HG02885 (cell line): ENCODE measurements at regions not wholly inside any gene's neighbourhood (a gene's known extent, or its start where the extent isn't known, plus 50 kb on each side); places are given as distances from the start of the nearest gene placed in this dataset.
"Not testable (repeated sequence)": the region's sequence is repeated elsewhere in the genome, so short reads cannot be mapped to it uniquely, and the experiment has no call there.

Experiments
- ATAC-seq: cut with Tn5 transposase; IDR thresholded peaks from one replicate; pipeline ENCODE4 v1.9.1; 2021; ENCODE audit warnings: mild to moderate bottlenecking; ENCODE audit not compliant: unreplicated experiment, poor library complexity

DNA sequence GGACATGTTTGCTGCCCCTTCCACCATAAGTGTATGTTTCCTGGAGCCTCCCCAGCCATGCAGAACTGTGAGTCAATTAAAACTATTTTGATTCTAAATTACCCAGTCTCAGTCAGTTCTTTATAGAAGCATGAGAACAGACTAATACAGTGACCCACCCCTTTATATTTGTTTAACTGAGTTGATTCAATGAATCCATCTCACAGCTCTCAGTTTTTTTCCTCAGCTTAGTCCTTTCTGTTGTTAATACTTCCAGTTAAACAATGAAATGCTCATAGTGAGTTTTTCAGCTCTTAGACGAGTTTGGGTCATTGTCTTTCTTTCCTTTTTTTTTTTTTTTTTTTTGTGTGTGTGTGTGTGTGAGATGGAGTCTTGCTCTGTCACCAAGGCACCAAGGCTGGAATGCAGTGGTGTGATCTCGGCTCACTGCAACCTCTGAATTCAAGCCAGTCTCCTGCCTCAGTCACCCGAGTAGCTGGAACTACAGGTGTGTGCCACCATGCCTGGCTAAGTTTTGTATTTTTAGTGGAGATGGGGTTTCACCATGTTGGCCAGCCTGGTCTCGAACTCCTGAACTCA, 627.4 kb downstream of the SPATA31A7 start:
- not testable (repeated sequence) for ATAC-seq

DNA sequence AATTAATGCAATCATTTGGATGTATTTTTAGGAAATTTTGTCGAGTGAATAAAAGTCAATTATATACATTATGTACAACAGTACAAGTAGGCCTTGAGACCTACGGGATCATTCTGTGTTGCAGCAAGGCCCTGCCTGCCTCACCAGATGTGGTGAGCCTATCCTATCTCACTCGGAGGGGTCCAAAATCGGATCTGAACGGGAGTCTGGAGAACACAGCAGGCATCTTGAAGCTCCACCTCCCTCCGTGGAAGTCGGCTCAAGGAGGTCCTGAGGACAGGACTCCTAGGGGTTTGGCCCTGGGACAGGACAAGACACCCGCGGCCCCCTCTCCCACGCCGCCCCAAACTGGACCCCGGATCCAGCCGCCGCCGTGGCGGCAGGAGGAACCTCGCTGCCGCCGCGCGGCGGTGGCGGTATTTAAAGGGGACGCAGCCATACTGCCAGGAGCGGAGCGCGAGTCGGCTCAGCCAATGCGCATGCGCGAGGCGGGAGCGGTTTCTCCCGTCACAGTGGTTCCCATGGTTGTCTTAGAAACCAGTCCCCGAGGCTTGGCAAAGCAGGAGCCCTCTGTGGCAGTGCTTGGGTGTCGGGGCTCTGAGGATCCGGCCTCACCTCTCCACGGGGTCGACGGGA, 663.9 kb downstream of the SPATA31A7 start:
- peak; percentile 82 for ATAC-seq

DNA sequence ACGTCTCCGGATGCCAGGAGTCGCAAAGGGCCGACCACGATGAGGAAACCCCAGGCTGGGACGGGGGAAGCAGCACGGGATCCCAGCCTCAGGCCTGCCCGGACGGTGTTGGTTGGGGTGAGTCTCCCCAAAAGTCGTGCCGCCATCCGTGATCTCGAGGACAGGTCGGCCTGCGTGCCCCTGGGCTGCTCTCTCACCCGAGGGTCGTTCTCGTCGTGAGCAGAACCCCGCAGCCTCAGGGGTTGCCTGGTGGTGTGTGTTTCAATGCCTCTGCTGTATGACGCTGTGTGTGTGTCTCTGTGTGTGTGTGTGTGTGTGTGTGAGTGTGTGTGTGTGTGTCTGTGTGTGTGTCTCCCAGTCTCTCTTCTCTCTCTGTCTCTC, 664.4 kb downstream of the SPATA31A7 start:
- ATAC-seq, result not testable (repeated sequence)

DNA sequence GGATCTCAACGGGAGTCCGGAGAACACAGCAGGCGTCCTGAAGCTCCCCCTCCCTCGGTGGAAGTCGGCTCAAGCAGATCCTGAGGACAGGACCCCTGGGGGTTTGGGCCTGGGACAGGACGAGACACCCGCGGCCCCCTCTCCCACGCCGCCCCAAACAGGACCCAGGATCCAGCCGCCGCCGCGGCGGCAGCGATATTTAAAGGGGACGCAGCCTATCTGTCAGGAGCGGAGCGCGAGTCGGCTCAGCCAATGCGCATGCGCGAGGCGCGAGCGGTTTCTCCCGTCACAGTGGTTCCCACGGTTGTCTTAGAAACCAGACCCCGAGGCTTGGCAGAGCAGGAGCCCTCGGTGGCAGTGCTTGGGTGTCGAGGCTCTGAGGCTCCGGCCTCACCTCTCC, 666.4 kb downstream of the SPATA31A7 start:
- ATAC-seq, result peak; percentile 74

DNA sequence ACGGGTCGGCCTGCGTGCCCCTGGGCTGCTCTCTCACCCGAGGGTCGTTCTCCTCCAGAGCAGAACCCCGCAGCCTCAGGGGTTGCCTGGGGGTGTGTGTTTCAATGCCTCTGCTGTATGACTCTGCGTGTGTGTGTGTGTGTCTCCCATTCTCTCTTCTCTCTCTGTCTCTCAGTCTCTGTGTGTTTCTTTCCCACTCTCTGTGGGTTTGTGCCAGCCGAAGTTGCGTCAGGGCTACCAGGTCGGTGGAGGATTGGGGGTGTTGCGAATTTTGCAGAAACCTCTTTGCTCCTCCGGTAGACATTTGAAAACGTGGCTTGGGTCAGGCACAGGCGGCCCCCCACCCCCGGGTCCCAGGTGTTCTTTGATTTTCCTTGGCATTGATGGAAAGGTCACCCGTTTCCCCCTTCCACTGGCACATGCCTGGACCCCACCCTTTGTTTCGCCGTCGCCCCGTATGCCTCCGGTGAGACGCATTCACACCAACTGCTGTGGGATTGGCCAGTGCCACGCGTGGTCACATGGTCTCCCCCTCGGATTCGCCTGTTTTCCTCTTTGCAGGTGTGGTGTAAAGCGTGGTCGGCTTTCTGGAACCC, 667.1 kb downstream of the SPATA31A7 start:
- not testable (repeated sequence) for ATAC-seq

DNA sequence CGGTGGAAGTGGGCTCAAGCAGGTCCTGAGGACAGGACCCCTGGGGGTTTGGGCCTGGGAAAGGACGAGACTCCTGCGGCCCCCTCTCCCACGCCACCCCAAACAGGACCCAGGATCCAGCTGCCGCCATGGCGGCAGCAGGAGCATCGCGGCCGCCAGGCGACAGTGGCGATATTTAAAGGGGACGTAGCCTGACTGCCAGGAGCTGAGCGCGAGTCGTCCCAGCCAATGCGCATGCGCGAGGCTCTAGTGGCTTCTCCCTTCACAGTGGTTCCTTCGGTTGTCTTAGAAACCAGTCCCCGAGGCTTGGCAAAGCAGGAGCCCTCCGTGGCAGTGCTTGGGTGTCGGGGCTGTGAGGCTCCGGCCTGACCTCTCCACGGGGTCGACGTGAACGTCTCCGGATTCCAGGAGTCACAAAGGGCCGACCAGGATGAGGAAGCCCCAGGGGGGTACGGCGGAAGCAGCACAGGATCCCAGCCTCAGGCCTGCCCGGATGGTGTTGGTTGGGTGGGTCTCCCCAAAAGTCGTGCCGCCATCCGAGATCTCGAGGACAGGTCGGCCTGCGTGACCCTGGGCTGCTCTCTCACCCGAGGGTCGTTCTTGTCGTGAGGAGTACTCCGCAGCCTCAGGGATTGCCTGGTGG, 668.0 kb downstream of the SPATA31A7 start:
- ATAC-seq, result peak; percentile 87

DNA sequence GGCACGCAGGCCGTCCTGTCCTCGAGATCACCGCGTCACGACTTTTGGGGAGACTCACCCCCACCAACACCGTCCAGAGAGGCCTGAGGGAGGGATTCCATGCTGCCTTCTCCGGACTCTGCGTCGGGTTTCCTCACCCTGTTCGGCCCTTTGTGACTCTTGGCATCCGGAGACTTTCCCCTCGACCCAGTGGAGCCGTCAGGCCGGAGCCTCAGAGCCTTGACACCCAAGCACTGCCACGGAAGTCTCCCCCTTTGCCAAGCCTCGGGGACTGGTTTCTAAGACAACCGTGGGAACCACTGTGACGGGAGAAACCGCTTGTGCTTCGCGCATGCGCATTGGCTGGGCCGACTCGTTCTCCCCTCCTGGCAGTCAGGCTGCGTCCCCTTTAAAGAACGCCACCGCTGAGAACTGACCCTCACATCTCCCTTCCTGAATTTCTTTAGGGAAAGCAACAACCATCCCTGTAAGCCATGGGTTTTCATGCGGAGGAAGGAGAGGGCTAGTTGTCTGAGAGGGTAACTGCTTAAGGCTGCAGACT, 672.7 kb downstream of the SPATA31A7 start:
- ATAC-seq, result not testable (repeated sequence)

DNA sequence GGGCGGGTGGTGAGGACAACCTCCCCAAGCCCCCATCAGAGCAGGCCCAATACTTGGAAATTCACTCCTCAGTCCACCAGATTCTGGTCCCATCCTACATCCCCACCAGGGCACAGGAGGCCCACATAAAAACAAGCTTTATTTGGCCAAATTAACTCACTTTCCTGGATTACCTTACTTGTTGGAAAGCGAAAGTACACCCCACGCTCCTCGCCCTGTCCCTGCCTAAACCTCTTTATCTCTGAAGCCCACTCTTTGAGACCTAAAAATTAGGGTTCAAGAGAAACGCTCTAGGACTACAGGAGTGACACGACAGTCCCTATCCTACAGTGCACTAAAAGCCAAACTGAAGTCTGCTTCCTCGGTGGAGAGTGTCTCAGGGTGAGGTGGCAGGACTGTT, 674.6 kb downstream of the SPATA31A7 start:
- ATAC-seq, result not testable (repeated sequence)

DNA sequence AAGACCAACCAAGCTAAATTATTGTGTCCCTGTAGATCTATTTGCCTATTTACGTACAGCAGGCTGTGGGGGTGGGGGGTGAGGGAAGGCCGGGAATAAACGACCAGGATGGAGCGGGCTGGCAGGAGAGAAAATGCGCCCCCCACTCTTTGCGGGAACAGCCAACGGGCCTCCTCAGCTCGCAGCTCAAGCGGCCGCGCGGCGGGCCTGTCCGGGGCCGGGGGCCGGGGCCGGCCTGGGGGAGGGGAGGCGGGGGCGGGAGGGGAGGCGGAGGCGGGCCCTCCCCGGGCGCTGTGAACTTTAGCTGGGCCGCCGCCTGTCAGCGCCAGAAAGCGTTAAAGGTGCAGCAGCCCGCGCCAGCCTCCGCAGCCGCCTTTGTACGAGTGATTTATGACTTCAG, 679.1 kb downstream of the SPATA31A7 start:
- not testable (repeated sequence) for ATAC-seq

DNA sequence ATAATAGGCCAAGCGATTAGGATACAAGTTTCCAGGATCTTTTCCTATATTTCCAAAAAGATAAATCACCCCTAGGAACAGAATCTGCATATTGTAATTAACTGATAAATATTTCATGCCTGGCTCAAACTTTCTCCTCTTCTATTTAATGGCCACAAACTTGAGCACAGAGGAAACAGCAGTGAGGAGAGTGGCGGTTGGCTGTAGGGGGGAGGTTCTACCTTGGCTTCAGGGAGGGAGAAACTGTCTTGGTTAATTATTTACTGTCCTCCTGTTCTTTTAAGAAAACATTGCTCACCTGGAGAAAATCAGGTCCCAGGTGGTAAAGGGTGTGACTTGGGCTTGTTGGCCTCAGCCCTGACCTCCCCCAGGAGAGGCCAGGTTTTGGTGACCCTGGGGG, 682.5 kb downstream of the SPATA31A7 start:
- not testable (repeated sequence) for ATAC-seq
